NCI-H2196 treated with DMSO at 0.1 percent for 48 hours (cell line): ENCODE measurements at regions not wholly inside any gene's neighbourhood (a gene's known extent, or its start where the extent isn't known, plus 50 kb on each side); places are given as distances from the start of the nearest gene placed in this dataset.
"Not testable (repeated sequence)": the region's sequence is repeated elsewhere in the genome, so short reads cannot be mapped to it uniquely, and the experiment has no call there.

Experiments
- DNase-seq: peaks from one replicate; lab custom pipeline; 2025; ENCODE audit not compliant: unreplicated experiment; lab: John Stamatoyannopoulos, UW

GRCh38 chr16:63458846-63459245, 1422.6 kb upstream of the CDH8 start:
- no peak for DNase-seq

- no peak for DNase-seq
Observed at GRCh38 chr16:63457869-63458268, 1421.6 kb upstream of the CDH8 start.

GRCh38 chr16:63453261-63453660, 1417.0 kb upstream of the CDH8 start:
- no peak for DNase-seq

- DNase-seq = peak; percentile 15
Observed at GRCh38 chr16:63447121-63447520, 1410.9 kb upstream of the CDH8 start.

GRCh38 chr16:63442246-63442645, 1406.0 kb upstream of the CDH8 start:
- peak; percentile 9 for DNase-seq

GRCh38 chr16:63426275-63426870, 1390.1 kb upstream of the CDH8 start:
- DNase-seq = no peak

GRCh38 chr16:63422715-63423114, 1386.5 kb upstream of the CDH8 start:
- no peak for DNase-seq

- no peak for DNase-seq
Observed at GRCh38 chr16:63416712-63417111, 1380.5 kb upstream of the CDH8 start.

- DNase-seq = no peak
Observed at GRCh38 chr16:63415014-63415413, 1378.8 kb upstream of the CDH8 start.

GRCh38 chr16:63410594-63410993, 1374.4 kb upstream of the CDH8 start:
- DNase-seq = no peak

GRCh38 chr16:63403792-63404191, 1367.6 kb upstream of the CDH8 start:
- DNase-seq = no peak

- not testable (repeated sequence) for DNase-seq
Observed at GRCh38 chr16:63388277-63388676, 1352.0 kb upstream of the CDH8 start.

GRCh38 chr16:63385714-63386432, 1349.6 kb upstream of the CDH8 start:
- no peak for DNase-seq

- DNase-seq = no peak
Observed at GRCh38 chr16:63373744-63374143, 1337.5 kb upstream of the CDH8 start.

GRCh38 chr16:63372815-63373214, 1336.6 kb upstream of the CDH8 start:
- DNase-seq = no peak

GRCh38 chr16:63372283-63372682, 1336.0 kb upstream of the CDH8 start:
- no peak for DNase-seq

- no peak for DNase-seq
Observed at GRCh38 chr16:63365649-63366304, 1329.5 kb upstream of the CDH8 start.

GRCh38 chr16:63363738-63364137, 1327.5 kb upstream of the CDH8 start:
- DNase-seq = no peak

- peak; percentile 7 for DNase-seq
Observed at GRCh38 chr16:63361032-63361624, 1324.9 kb upstream of the CDH8 start.

GRCh38 chr16:63349961-63350360, 1313.7 kb upstream of the CDH8 start:
- no peak for DNase-seq

GRCh38 chr16:63346000-63346399, 1309.8 kb upstream of the CDH8 start:
- no peak for DNase-seq

GRCh38 chr16:63337264-63337663, 1301.0 kb upstream of the CDH8 start:
- no peak for DNase-seq
